GM18517 (cell line): ENCODE measurements at regions not wholly inside any gene's neighbourhood (a gene's known extent, or its start where the extent isn't known, plus 50 kb on each side); places are given as distances from the start of the nearest gene placed in this dataset.

Experiments
- ATAC-seq: cut with Tn5 transposase; IDR thresholded peaks from one replicate; pipeline ENCODE4 v1.9.1; 2021; ENCODE audit warnings: mild to moderate bottlenecking, moderate library complexity; ENCODE audit not compliant: unreplicated experiment

- ATAC-seq: no peak
Observed at GRCh38 chr5:116655431-116655830, 80.8 kb upstream of the SEMA6A start.

- no peak for ATAC-seq
Observed at GRCh38 chr5:116654925-116655324, 80.3 kb upstream of the SEMA6A start.

- no peak for ATAC-seq
Observed at GRCh38 chr5:116652903-116653302, 78.3 kb upstream of the SEMA6A start.

- peak; percentile 91 for ATAC-seq
Observed at GRCh38 chr5:116652196-116652729, 77.6 kb upstream of the SEMA6A start.

- ATAC-seq: no peak
Observed at GRCh38 chr5:116651653-116652052, 77.0 kb upstream of the SEMA6A start.

- ATAC-seq: peak; percentile 51
Observed at GRCh38 chr5:116650964-116651363, 76.3 kb upstream of the SEMA6A start.

- no peak for ATAC-seq
Observed at GRCh38 chr5:116650544-116650943, 75.9 kb upstream of the SEMA6A start.

- no peak for ATAC-seq
Observed at GRCh38 chr5:116646611-116647289, 72.1 kb upstream of the SEMA6A start.

- ATAC-seq: peak; percentile 71
Observed at GRCh38 chr5:116645627-116646026, 71.0 kb upstream of the SEMA6A start.

GRCh38 chr5:116640236-116640635 lies 65.6 kb upstream of the SEMA6A start:
- no peak for ATAC-seq

GRCh38 chr5:116637149-116637740 lies 62.6 kb upstream of the SEMA6A start:
- ATAC-seq: no peak

- ATAC-seq: no peak
Observed at GRCh38 chr5:116632890-116633289, 58.3 kb upstream of the SEMA6A start.

- ATAC-seq: no peak
Observed at GRCh38 chr5:116631147-116631546, 56.5 kb upstream of the SEMA6A start.

- ATAC-seq: no peak
Observed at GRCh38 chr5:116629168-116629567, 54.5 kb upstream of the SEMA6A start.

- peak; percentile 75 for ATAC-seq
Observed at GRCh38 chr5:116626945-116627679, 52.5 kb upstream of the SEMA6A start.

GRCh38 chr5:116626272-116626723 lies 51.7 kb upstream of the SEMA6A start:
- ATAC-seq: no peak
